Activated CD4-positive, alpha-beta T cell treated with anti-CD3 and anti-CD28 coated beads for 36 hours (primary cell): ENCODE measurements at regions not wholly inside any gene's neighbourhood (a gene's known extent, or its start where the extent isn't known, plus 50 kb on each side); places are given as distances from the start of the nearest gene placed in this dataset.
A peak's percentile ranks its signal among the peaks of the same experiment; 100 is the strongest.

Experiments used
- ATAC-seq: fragments of 200-7000 bp; cut with Tn5 transposase; one replicate; pipeline ENCODE4 v1.10.0; 2021; ENCODE audit warnings: mild to moderate bottlenecking, moderate library complexity
- CTCF ChIA-PET: fragments of 350-600 bp; sonication (Branson Sonifier 250); formaldehyde crosslinking; loops from one replicate; lab custom pipeline; 2021; ENCODE audit warnings: antibody characterized with exemption; lab: Charles Lee
- POLR2A ChIA-PET: fragments of 350-600 bp; sonication (Branson Sonifier 250); formaldehyde crosslinking; loops from one replicate; lab custom pipeline; 2021; ENCODE audit warnings: antibody characterized with exemption, inconsistent platforms; lab: Charles Lee
- DNase-seq: peaks from one replicate; pipeline ENCODE4 v3.0.0-alpha.2; 2020
- H3K27ac Mint-ChIP-seq: one replicate; pipeline ENCODE4 v1.8.0; 2021; ENCODE audit warnings: mixed read lengths
- H3K27me3 Mint-ChIP-seq: one replicate; pipeline ENCODE4 v1.8.0; 2021; ENCODE audit warnings: mixed read lengths
- H3K36me3 Mint-ChIP-seq: one replicate; pipeline ENCODE4 v1.8.0; 2021; ENCODE audit warnings: low read depth, mixed read lengths
- H3K4me1 Mint-ChIP-seq: one replicate; pipeline ENCODE4 v1.8.0; 2021; ENCODE audit warnings: mixed read lengths
- H3K4me3 Mint-ChIP-seq: one replicate; pipeline ENCODE4 v1.8.0; 2021; ENCODE audit warnings: mild to moderate bottlenecking, moderate library complexity, mixed read lengths
- H3K9me3 Mint-ChIP-seq: one replicate; pipeline ENCODE4 v1.8.0; 2021; ENCODE audit warnings: low read depth, mixed read lengths
- intact Hi-C, 2 experiments: fragments of 100-400 bp; cut with DNase I in 1 of 2; cut with micrococcal nuclease in 1 of 2; formaldehyde crosslinking; loops; one replicate each; pipeline versions ENCODE4 v1.14.2 to v1.15.1; 2022 to 2024; cut with DNase I, micrococcal nuclease

DNA sequence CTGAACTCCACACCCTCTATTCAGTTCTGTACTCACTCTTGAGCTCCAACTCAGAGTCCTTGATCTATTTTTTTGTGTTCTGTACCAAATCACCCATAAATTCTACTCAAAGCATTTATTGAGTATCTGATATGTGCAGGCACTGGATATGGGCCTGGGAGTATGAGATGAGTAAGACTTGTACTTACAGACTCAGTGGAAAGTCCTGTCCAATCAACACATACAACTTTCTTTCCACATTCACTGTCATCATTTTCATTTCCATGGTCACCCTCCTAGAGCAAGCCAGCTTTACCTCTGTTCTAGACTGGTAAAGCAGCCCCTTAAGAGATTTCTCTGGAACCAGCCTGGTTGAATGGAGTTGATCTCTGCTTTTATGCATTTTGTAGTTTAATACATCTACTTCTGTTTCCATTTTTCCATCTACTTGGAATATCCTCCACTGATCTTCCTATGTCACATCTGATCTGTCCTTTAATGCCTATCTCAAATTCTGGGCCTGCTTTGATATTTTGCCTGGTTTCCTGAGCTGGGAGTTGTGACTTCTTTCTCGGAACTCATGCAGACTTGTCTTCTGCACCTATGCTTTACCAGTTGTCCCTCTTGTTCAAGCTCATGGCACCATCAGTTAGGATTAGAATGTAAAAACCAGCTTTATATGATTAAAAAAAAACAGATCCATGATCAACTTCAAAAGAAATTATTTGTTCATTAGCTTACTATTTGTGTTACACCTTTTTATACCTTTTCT, 96.9 kb upstream of the GLS start:
- POLR2A ChIA-PET = interaction anchor here (0.6 to 1.1 kb wide), 3 partner anchors 9 to 387 kb away, joined by 3 to 7 read pairs (median 3); no protein-coding TSS in a partner anchor
- H3K27me3 Mint-ChIP-seq = no peaks in the 10 kb centered on the region
- CTCF ChIA-PET = interaction anchor here (0.6 to 2.8 kb wide), 25 partner anchors 10 to 419 kb away, joined by 3 to 18 read pairs (median 4); no protein-coding TSS in a partner anchor
- DNase-seq (no peak), ATAC-seq (no peak)
- H3K36me3 Mint-ChIP-seq = no peaks in the 10 kb centered on the region
- peaks cover 35% of the 10 kb centered on the region for H3K4me1 Mint-ChIP-seq
- no peak overlapping the region for H3K27ac Mint-ChIP-seq
- H3K4me3 Mint-ChIP-seq = no peak overlapping the region
- peaks cover 1% of the 10 kb centered on the region for H3K9me3 Mint-ChIP-seq
- intact Hi-C loops = loop anchor here (2.0 to 5.0 kb wide), 3 partner anchors 61 to 374 kb away; no protein-coding TSS in a partner anchor

GRCh38 chr2:190785334-190785733, 95.3 kb upstream of the GLS start:
- H3K27ac Mint-ChIP-seq = no peak overlapping the region
- peaks cover 1% of the 10 kb centered on the region for H3K9me3 Mint-ChIP-seq
- DNase-seq = no peak
- H3K36me3 Mint-ChIP-seq = no peaks in the 10 kb centered on the region
- H3K27me3 Mint-ChIP-seq = no peaks in the 10 kb centered on the region
- peaks cover 35% of the 10 kb centered on the region for H3K4me1 Mint-ChIP-seq
- H3K4me3 Mint-ChIP-seq = no peak overlapping the region
- ChIA-PET CTCF (interaction anchor here (0.7 to 2.3 kb wide), 4 partner anchors 8 to 445 kb away, joined by 3 to 13 read pairs (median 4); no protein-coding TSS in a partner anchor), POLR2A (no interaction called here)
- intact Hi-C loops = no loop called here
- peak; percentile 90 for ATAC-seq

GRCh38 chr2:190786404-190787166, 94.0 kb upstream of the GLS start:
- ChIA-PET POLR2A (no interaction called here), CTCF (interaction anchor here (0.6 kb wide), 1 partner anchor 18 kb away, joined by 3 read pairs; no protein-coding TSS in a partner anchor)
- Mint-ChIP-seq H3K4me3 (no peak overlapping the region), H3K4me1 (peaks cover 42% of the 10 kb centered on the region), H3K9me3 (peaks cover 1% of the 10 kb centered on the region), H3K27ac (no peak overlapping the region), H3K27me3 (no peaks in the 10 kb centered on the region), H3K36me3 (no peaks in the 10 kb centered on the region)
- DNase-seq (no peak), ATAC-seq (no peak)
- intact Hi-C loops = no loop called here

- Mint-ChIP-seq H3K36me3 (no peaks in the 10 kb centered on the region), H3K4me1 (peaks cover 44% of the 10 kb centered on the region)
- CTCF ChIA-PET = interaction anchor here (0.6 to 1.0 kb wide), 2 partner anchors 26 to 111 kb away, joined by 3 to 4 read pairs; no protein-coding TSS in a partner anchor
Observed at GRCh38 chr2:190787743-190788235, 92.8 kb upstream of the GLS start.

DNA sequence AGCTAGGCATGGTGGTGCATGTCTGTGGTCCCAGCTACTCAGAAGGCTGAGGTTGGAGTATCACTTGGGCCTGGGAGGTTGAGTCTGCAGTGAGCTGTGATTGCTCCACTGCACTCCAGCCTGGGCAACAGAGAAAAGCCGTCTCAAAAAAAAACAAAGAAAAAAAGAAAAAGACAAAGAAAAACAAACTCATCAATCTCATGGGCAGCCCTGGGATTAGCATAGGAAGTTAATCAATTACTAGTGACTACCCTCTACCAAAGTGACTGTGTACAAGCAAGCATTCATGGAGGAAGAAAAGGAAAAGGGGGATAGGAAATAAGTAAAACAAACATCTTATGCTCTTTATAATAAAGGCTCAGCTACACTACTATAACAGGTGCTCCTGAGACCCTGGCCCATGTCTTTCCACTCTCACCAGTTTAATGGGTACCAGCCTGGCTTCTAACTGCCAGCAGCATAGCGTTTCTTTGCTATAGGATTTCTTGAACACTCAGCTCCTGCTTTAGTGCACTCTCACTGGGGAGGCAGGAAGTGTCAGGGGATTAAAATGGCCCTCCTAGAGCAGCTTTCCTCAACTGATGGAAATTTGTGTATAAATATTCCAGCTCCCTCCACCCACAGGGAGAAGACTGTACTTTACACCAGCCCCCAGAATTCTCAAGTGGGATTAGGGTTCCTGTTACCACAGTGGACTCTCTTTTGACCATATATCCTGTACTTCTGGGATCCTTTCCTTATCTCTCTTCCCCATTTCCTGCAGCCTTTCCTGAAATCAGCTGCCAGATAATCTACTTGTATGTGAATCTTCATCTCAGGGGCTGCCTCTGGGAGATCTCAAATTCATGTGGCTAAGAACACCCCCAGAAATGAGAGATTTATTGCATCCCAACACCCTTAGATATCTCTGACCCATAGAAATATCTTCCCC, 91.3 kb upstream of the GLS start:
- peaks cover 51% of the 10 kb centered on the region for H3K4me1 Mint-ChIP-seq
- ChIA-PET CTCF (interaction anchor here (0.9 to 3.1 kb wide), 4 partner anchors 9 to 28 kb away, joined by 3 to 15 read pairs (median 4); no protein-coding TSS in a partner anchor), POLR2A (no interaction called here)
- H3K27me3 Mint-ChIP-seq = no peaks in the 10 kb centered on the region
- H3K9me3 Mint-ChIP-seq = no peaks in the 10 kb centered on the region
- no peak overlapping the region for H3K27ac Mint-ChIP-seq
- intact Hi-C loops = loop anchor here (5.0 kb wide), 2 partner anchors 93 to 233 kb away; partner anchors contain the start of gene GLS (in 1 of the 2)
- no peak overlapping the region for H3K4me3 Mint-ChIP-seq
- no peaks in the 10 kb centered on the region for H3K36me3 Mint-ChIP-seq
- no peak for DNase-seq
- ATAC-seq = no peak

More at GRCh38 chr2:190787743-190788235, 92.8 kb upstream of the GLS start:
- intact Hi-C loops = no loop called here
- ATAC-seq (no peak), DNase-seq (no peak)
- no peaks in the 10 kb centered on the region for H3K27me3 Mint-ChIP-seq
- H3K4me3 Mint-ChIP-seq = no peak overlapping the region
- no peak overlapping the region for H3K27ac Mint-ChIP-seq
- H3K9me3 Mint-ChIP-seq = peaks cover 1% of the 10 kb centered on the region
- POLR2A ChIA-PET = no interaction called here

DNA sequence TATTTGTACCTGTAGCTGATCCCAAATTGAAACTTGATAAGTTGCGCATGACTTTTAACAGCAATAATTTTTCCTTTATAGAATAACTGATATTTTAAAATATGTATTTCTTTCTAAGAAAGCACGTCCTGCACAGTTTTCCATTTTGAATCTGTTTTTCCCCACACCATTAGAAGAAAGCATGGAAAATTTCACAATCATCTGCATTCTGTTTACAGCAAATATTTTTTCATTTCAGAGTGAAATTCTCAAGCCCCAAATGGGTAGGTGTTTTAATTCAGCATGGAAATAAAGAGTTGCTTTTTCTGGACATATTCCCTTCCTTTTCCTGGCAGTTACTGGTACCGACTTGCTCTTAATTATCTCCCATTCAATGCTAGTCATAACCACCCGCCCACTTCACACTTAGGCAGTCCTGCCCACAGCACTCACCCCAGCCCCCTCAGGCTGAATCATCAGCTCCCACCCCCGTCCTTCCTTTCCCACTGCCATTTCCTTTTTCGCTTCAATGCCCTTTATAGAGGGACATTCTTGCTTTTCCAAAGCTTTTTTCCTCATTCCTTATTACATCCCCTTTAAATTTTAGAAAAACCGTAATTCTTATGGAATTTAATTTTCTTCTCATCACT, 89.2 kb upstream of the GLS start:
- intact Hi-C loops = loop anchor here (5.0 kb wide), 2 partner anchors 91 to 231 kb away; partner anchors contain the start of gene GLS (in 1 of the 2)
- peak overlapping the region; percentile 77 for H3K27ac Mint-ChIP-seq
- H3K4me1 Mint-ChIP-seq = peaks cover 49% of the 10 kb centered on the region
- ATAC-seq (peak; percentile 70), DNase-seq (peak; percentile 73)
- no peaks in the 10 kb centered on the region for H3K27me3 Mint-ChIP-seq
- no peaks in the 10 kb centered on the region for H3K9me3 Mint-ChIP-seq
- ChIA-PET POLR2A (interaction anchor here (1.5 kb wide), 1 partner anchor 9 kb away, joined by 3 read pairs; no protein-coding TSS in a partner anchor), CTCF (interaction anchor here (0.6 to 3.1 kb wide), 6 partner anchors 10 to 157 kb away, joined by 3 to 15 read pairs (median 3); no protein-coding TSS in a partner anchor)
- H3K4me3 Mint-ChIP-seq = peak overlapping the region; percentile 11
- no peaks in the 10 kb centered on the region for H3K36me3 Mint-ChIP-seq

- ATAC-seq = peak; percentile 22
- H3K27me3 Mint-ChIP-seq = no peaks in the 10 kb centered on the region
- intact Hi-C loops = loop anchor here (1.0 to 5.0 kb wide), 4 partner anchors 52 to 230 kb away; partner anchors contain the start of gene GLS (in 1 of the 2)
- H3K9me3 Mint-ChIP-seq = no peaks in the 10 kb centered on the region
- H3K27ac Mint-ChIP-seq = peak overlapping the region; percentile 77
- H3K4me3 Mint-ChIP-seq = peak overlapping the region; percentile 11
- no peaks in the 10 kb centered on the region for H3K36me3 Mint-ChIP-seq
- DNase-seq = no peak
- ChIA-PET POLR2A (interaction anchor here (1.5 kb wide), 1 partner anchor 9 kb away, joined by 3 read pairs; no protein-coding TSS in a partner anchor), CTCF (interaction anchor here (0.7 to 3.1 kb wide), 9 partner anchors 8 to 323 kb away, joined by 3 to 15 read pairs (median 3); no protein-coding TSS in a partner anchor)
- H3K4me1 Mint-ChIP-seq = peaks cover 45% of the 10 kb centered on the region
Observed at GRCh38 chr2:190791976-190792575, 88.5 kb upstream of the GLS start.

DNA sequence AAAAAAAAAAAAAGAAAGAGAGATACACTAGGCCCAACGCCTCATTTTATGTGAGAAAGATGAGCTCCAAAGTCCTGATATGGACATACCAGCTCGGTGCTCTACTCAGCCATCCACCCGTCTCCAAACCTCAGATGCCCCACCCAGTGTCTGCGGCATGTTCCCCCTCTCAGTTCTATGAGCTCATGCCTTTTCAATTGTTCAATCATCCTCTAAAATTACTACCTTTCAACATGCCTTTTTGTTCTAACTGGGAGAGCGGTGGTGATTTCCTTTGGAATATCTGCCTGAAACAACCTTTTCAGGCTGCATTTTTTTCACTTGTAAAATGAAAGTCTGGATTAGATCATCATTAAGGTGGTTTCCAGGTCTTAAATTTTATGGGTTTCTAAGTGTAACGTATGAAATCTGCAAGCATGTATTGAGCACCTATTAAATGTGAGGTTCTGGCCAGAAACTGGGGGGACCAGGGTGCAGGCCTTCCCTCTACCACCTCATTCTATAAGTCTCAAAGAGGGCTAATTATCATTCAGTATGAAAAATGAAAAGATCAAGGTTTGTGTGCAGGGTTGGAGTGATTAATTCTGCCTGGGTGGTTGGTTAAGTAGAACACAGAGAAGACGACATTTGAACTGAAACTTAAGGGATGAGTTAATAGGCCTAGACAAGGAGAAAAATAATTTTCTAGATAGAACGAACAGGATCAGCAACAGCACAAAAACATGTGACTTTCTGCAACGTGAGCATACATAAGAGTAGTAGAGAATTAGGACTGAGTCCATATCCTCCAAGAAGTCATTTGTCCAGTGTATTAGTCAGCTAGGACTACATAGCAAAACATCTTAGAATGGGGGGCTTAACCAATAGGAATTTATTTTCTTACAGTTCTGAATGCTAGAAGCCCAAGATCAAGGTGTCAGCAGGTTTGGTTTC, 87.4 kb upstream of the GLS start:
- no peak overlapping the region for H3K4me3 Mint-ChIP-seq
- no peaks in the 10 kb centered on the region for H3K9me3 Mint-ChIP-seq
- intact Hi-C loops = loop anchor here (1.0 to 5.0 kb wide), 4 partner anchors 51 to 229 kb away; partner anchors contain the start of gene GLS (in 1 of the 2)
- POLR2A ChIA-PET = interaction anchor here (0.6 to 1.5 kb wide), 2 partner anchors 10 to 12 kb away, joined by 3 read pairs; no protein-coding TSS in a partner anchor
- ATAC-seq (peak; percentile 41), DNase-seq (peak; percentile 37)
- H3K36me3 Mint-ChIP-seq = no peaks in the 10 kb centered on the region
- no peaks in the 10 kb centered on the region for H3K27me3 Mint-ChIP-seq
- CTCF ChIA-PET = interaction anchor here (0.7 to 3.3 kb wide), 8 partner anchors 9 to 322 kb away, joined by 3 to 14 read pairs (median 4); no protein-coding TSS in a partner anchor
- H3K27ac Mint-ChIP-seq = peak overlapping the region; percentile 81
- peaks cover 45% of the 10 kb centered on the region for H3K4me1 Mint-ChIP-seq
